IPS-NIHi11 (cell line): ENCODE measurements at regions not wholly inside any gene's neighbourhood (a gene's known extent, or its start where the extent isn't known, plus 50 kb on each side); places are given as distances from the start of the nearest gene placed in this dataset.

Experiments used
- DNase-seq: peaks from one replicate; pipeline ENCODE4 v3.0.0; 2012; ENCODE audit warnings: mixed read lengths, low spot score

GRCh38 chr2:7286120-7286519, 368.9 kb downstream of the RNF144A start:
- no peak for DNase-seq

- no peak for DNase-seq
These were observed 371.3 kb downstream of the RNF144A start for GRCh38 chr2:7288484-7288883.

DNA sequence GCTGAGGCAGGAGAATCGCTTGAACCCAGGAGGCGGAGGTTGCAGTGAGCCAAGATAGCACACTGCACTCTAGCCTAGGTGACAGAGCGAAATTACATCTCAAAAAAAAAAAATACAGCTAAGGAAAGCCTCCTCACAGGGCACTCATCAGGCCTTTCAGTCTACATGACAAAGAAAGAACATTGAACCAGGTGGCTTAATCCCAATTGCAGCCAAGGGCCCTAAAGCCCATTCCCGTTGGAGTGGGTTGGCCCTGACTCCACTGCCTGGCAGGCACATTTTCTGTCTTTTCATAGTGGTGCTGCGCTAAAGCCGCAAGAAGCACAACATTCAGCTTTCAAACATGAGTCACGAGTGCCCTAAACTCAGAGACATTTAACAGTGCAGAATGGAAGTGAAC, 372.5 kb downstream of the RNF144A start:
- DNase-seq = peak; percentile 31

- no peak for DNase-seq
These were observed 375.0 kb downstream of the RNF144A start for GRCh38 chr2:7292154-7292691.

DNA sequence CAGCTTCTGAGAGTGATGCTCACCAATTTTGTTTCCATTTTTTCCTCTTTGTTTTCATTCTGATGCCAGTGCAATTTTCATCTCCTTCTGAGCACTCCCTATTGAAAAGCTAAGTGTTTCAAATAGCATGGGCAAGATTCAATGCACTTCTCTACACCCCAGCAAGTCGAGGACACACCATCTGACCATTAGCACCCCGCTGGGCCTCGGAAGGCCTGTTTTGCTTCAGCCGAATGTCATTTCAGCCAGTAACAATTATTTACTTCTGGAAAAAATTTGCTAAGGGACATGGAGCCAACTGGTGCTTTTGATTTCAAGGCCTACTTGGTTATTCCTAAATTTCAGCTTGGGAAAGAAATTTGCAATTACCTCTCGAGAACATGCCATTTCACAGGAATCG, 392.4 kb downstream of the RNF144A start:
- DNase-seq = no peak

DNA sequence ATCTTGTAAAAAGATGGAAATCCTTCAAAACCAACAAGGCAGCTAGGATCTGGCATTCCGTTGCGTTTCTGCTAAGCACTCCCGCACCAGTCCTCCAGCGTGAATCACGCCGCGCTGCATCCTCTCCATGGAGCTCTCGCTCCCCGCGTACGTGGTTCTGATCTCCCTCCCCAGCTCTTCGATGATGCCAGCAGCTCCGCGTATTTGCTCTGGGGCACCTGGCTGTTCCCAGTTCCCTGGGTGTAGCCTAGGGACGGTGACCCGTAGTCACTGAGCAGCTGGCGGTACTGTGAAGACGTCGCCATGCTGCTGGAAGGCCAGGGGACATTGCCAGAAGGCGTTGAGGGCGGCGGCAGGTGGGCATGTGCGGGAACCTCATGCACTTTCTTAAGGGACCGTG, 407.5 kb downstream of the RNF144A start:
- DNase-seq = no peak

DNA sequence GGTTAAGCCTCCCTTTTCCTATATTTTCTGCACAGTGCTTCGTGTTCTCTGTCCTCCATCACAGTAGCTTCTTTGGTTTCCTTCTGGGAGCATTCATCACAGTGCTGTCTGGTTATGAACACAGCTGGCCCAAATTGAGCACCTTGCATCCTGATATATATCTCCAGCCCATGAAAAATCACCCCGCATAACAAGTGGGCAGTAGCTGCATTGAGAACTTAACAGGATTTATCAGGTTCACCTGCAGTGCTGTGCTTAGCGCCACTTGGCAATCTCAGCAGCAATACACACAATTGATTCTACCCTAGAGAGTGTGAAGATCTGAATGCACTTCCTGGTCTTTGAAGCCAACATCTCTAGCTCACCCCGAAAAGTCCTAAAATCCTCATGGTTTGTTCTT, 408.0 kb downstream of the RNF144A start:
- no peak for DNase-seq

GRCh38 chr2:7329465-7329864, 412.3 kb downstream of the RNF144A start:
- no peak for DNase-seq

DNA sequence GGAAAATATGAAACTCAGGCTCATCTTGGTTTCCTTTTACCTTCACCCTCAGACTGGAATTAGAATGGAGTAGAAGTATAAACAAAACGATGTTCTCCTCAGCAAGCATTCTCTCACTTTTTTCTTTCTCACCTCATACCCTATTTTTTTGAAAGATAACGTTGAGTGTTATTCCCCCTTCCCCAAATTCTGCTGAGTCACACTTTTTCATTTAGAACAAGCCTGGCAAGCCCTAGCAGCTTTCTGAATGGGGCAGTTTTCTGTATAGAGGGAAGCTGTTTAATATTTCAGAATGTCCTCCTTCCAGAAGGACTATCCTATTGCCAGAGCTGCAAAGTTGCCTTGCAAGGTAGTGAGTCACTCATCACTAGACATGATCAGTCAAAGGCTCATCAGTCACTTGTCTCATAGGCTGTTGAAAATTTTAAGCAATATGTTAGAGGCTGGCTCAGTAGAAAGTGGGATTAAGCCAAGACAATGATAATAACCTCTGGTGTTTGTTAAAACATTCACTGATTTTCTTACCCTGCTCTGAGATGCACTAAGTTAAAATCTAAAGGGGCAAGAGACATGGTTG, 416.1 kb downstream of the RNF144A start:
- DNase-seq = no peak

- DNase-seq = no peak
These were observed 416.8 kb downstream of the RNF144A start for GRCh38 chr2:7333960-7334493.

DNA sequence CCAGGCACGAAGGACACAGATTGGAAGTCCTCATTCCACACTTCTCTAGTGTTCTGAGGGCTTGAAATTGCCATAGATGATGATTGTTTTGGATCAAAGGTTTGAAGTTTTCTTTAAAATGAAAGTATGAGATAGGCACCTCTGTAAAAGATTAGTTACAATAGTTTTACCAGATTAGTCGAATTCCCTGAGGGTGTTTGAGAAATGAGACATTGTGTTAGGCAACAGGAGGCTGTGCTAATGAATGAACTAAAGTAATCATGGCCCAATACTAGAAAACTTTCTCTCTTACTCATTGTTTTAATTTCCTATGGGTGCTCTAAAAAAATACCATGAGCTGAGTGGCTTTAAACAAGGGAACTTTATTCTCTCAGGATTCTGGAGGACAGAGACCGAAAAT, 421.7 kb downstream of the RNF144A start:
- no peak for DNase-seq

DNA sequence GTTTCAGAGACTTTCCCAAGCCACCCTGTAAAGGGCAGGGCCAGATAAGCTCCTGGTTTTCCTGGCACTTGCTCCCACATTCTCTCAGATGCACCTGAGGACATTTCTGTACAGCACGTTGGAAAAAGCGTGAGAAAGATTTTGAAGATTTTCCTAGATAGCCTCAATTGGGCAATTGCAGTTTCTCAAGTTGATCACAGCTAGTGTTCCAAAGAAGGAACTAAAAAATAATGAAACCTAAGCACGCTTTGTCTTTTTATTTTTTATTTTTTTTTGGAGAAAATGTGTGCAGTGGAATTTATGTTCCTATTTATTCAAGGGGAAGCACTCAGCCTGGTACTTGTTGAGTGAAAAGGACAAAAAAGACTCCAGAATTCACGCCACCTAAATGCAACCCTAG, 429.1 kb downstream of the RNF144A start:
- DNase-seq = no peak

GRCh38 chr2:7348761-7349160, 431.5 kb downstream of the RNF144A start:
- no peak for DNase-seq

- DNase-seq = no peak
These were observed 435.0 kb downstream of the RNF144A start for GRCh38 chr2:7352191-7352590.

- DNase-seq = no peak
These were observed 436.4 kb downstream of the RNF144A start for GRCh38 chr2:7353571-7353970.

DNA sequence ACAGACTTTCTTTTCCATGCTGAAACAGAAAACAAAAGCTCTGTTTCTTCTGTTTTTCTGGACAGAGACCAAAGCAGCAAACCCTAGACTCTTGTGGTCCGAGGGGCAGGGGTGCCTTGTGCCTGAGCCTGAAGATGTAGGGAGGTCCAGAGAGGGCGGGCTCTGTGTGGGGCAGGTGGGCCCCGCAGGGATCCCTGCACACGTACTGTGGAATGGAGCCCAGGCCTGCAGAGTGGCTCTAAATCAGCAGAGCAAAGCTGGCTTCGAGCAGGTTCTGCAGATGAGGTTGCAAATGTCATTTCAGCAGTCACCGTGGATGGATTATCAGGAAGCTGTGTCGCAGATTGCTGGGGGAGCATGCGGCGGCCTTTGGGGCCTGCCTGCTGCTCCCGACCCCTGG, 438.6 kb downstream of the RNF144A start:
- no peak for DNase-seq

DNA sequence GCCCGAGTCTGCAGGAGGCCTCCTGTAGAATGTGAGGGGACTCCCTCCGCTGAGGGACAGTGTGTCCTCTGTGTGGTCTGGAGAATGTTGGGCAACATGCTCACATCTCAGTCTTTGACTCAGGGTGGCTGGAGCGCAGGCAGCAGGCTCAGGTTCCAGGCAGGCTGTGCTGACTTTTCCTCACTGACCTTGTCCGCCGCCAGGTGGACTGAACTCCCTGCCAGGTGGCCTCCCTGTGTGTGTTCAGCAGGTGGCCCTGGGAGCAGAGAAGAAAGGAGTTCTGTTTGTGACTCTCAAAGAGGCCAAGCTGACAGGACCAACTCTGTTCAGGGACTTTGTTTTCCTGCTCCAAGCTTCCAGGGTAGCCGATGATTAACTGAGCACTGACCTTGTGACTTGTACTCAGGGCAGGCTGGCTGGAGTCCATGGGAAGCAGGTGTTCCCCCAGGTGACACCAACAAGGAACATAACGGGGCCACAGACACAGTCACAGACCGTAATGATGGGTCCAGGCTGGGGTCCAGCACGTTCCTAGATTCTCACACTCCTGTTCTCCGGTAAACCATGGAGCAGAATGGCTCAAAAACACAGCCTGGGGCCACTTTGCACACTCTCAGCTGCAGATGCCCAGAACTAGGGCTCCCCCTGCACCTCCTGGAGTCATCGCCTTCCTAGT, 439.8 kb downstream of the RNF144A start:
- no peak for DNase-seq

DNA sequence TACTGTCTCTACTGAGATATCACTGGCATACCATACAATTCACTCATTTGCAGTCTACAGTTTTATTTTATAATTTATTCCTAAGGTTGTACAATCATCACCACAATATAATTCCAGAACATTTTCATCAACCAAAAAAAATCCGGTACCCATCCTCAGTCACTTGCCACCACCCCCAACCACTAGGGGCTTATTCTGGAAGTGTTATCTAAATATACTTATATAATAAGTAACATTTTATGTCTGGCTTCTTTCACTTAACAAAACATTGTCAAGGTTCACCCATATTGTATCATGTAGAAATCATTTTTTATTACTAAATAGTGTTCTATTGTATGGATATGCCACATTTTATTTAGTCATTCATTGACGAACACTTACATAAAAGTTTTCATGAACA, 440.8 kb downstream of the RNF144A start:
- DNase-seq = no peak

GRCh38 chr2:7358865-7359447, 441.7 kb downstream of the RNF144A start:
- DNase-seq = peak; percentile 28

DNA sequence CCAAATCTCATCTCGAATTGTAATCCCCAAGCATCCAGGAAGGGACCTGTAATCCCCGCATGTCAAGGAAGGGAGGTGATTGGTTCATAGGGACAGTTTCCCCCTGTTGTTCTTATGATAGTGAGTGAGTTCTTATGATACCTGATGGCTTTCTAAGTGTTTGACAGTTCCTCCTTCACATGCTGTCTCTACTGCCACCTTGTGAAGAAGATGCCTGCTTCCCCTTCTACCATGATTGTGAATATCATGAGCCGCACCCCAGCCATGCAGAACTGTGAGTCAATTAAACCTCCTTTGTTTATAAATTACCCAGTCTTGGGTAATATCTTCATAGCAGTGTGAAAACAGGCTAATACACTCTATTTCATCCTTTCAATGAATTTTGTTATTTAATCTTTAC, 446.7 kb downstream of the RNF144A start:
- no peak for DNase-seq

- DNase-seq = no peak
These were observed 451.0 kb downstream of the RNF144A start for GRCh38 chr2:7368211-7368610.

GRCh38 chr2:7373156-7373555, 455.9 kb downstream of the RNF144A start:
- DNase-seq = no peak

- no peak for DNase-seq
These were observed 458.7 kb downstream of the RNF144A start for GRCh38 chr2:7375901-7376300.
